Kidney tubule cell (primary cell): ENCODE measurements at regions not wholly inside any gene's neighbourhood (a gene's known extent, or its start where the extent isn't known, plus 50 kb on each side); places are given as distances from the start of the nearest gene placed in this dataset.
A peak's percentile ranks its signal among the peaks of the same experiment; 100 is the strongest.
"Not testable (repeated sequence)": the region's sequence is repeated elsewhere in the genome, so short reads cannot be mapped to it uniquely, and the experiment has no call there.

Experiments used
- DNase-seq: peaks from one replicate; pipeline ENCODE4 v3.0.0-alpha.2; 2018; ENCODE audit warnings: low spot score

DNA sequence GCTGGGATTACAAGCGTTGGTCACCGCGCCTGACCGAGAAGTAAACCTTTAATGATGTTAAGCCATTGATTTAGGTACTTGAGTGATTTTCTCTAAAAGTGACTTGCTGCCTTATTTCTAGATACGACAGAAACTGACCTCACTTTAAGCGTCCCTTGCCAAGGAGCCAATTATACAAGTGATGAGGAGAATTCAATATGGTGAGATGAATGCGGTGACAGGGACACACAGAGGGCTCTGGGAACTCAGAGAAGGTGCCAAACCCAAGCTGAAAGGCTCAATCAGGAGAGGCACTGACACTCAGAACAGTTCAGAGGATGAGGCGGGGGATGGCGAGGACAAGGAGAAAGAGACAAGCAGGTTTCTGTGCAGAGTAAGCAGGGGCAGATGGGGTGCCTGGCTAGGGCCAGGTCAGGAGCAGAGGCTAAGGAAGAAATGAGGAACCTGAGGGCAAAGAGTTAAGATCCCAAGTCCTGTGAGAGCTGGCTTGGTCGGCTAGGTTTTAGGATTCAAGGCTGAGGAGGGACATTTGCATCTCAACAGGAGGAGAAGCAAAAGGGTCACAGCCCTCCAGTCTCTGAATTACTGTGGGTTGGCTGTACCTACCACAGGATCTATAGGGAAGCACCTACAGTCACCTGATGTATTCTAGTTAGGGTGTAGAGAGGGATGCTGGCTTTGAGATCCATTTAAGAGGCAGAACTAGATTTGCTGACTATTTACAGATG, 83.2 kb upstream of the USP24 start:
- DNase-seq: no peak

DNA sequence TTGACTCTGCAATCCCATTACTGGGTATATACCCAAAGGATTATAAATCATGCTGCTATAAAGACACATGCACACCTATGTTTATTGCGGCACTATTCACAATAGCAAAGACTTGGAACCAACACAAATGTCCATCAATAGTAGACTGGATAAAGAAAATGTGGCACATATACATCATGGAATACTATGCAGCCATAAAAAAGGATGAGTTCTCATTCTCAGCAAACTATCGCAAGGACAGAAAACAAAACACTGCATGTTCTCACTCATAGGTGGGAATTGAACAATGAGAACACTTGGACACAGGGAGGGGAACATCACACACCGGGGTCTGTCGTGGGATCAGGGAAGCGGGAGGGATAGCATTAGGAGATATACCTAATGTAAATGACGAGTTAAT, 81.1 kb upstream of the USP24 start:
- not testable (repeated sequence) for DNase-seq

DNA sequence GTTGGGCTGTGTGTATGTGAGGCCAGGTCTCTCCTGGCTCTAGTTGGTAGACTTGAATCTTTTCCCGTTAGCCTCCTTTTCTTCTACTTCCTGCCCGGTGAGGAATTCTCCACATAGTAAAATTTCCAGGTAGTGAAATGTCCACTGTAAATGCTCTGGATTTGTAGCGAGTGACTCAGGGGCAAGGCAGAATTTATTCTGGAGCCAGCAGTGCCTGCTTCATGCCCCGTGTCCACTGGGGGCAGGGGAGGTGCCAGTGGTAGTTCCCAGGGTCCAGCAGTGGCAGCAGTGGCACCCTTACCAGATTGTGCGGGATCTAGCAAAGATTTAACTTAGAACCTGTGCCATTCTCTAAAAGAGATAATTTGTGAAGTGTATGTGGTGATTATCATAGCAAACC, 74.5 kb upstream of the USP24 start:
- peak; percentile 62 for DNase-seq

GRCh38 chr1:55289042-55289441, 73.9 kb upstream of the USP24 start:
- DNase-seq: no peak

DNA sequence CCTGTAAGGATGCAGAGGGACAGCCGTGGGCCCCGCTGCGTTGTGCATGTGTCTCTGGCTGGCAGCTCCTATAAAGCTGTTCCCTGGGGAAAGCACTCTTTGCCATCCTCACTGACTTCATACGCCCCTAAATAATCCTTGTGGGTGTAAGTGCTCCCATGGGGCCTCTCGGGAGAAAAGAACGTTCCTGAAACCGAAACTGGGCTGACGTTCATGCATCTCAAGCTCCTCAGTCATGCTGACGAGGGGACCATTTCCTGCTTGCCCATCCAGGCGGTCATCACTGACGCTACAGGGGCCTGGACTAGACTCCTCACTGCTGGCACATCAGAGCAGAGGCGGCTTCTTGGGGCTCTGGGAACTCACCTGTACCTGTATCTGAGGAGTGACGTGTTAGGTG, 73.1 kb upstream of the USP24 start:
- no peak for DNase-seq

DNA sequence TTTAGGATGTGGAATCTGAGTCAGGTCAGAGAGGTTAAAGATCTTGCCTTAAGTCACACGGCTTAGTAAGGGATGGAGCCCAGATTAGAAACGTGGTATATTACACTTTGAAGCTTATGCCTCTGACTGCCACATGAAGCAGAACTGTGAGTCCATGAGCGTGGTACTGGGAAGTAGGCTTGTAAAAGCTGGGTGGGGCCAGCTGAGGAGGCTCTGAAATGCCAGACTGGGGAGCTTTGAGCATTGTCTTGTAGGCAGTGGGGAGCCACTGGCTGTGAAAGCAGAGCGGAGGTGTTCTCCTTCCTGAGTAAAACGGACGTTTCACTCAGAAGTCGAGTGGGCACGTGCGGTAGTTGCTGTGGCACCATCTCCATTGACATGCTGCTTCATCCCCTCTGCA, 72.6 kb upstream of the USP24 start:
- DNase-seq: no peak

DNA sequence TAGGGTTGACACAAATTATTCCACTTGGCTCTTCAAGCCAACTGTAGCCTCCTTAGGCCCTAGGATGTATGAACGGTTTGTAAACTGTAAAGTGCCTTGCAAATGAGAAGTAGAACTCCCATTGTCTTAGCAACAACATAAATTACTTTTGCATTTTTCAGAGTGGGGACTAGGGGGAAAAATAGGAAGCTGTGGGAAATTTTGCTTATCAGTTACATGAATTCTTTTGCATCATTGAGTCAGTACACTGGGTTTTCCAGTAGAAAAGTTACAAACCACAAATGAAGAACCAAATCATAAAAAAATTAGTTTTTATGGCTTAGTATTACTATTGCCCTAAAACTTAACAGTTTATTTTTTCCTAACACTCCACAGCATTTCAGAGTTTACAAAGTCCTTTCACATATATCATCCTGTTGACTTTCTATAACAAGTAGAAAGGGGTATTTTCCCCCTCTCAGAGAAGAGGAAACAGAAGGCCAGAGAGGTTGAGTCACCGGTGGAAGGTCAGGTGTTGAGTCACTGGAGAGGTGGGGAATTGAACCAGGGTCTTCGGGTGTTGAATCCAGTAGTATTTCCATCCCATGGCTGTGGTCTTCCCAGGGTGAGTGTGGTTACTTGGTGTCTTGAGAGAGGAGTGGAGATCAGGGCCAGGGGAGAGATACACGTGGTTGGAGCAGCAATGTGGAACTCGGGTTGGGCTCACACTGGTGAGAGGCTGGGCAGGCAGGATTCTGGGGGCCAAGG, 71.9 kb upstream of the USP24 start:
- DNase-seq: peak; percentile 48

DNA sequence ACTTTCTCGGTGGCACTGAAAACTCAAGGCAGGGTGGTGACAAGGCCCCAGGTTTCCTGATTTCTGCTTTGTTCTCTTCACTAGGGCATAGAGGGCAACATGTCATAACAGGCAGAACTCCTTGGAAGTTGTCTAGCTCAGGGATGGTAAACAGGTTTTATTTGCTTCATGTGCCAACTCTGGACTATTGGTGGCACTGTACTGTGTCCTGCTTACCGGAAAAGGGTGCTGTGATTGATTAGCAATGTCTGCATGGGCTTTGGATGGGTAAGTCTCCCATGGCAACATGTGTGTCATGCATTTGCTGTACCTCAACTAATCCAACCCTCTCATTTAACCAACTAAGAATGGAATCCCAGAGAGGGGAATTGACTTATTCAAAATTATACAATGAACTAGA, 70.7 kb upstream of the USP24 start:
- DNase-seq: peak; percentile 14

- peak; percentile 51 for DNase-seq
Observed at GRCh38 chr1:55284856-55285255, 69.7 kb upstream of the USP24 start.

- DNase-seq: no peak
Observed at GRCh38 chr1:55282058-55282457, 66.9 kb upstream of the USP24 start.

DNA sequence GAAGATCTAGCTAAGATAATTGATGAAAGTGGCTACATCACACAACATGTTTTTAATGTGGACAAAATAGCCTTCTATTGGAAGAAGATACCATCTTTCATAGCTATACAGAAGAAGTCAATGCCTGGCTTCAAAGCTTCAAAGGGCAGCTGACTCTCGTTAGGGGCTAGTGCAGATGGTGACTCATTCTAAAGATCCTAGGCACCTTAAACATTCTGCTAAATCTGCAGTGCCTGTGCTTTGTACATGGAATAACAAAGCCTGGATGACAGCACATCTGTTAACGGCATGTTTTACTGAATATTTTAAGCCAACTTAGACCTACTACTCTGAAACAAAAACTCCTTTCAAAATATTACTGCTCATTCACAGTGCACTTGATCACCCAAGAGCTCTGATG, 65.6 kb upstream of the USP24 start:
- DNase-seq: no peak

- no peak for DNase-seq
Observed at GRCh38 chr1:55279627-55280026, 64.5 kb upstream of the USP24 start.

GRCh38 chr1:55278378-55278777, 63.2 kb upstream of the USP24 start:
- DNase-seq: no peak

GRCh38 chr1:55277377-55278130, 62.4 kb upstream of the USP24 start:
- DNase-seq: peak; percentile 75

DNA sequence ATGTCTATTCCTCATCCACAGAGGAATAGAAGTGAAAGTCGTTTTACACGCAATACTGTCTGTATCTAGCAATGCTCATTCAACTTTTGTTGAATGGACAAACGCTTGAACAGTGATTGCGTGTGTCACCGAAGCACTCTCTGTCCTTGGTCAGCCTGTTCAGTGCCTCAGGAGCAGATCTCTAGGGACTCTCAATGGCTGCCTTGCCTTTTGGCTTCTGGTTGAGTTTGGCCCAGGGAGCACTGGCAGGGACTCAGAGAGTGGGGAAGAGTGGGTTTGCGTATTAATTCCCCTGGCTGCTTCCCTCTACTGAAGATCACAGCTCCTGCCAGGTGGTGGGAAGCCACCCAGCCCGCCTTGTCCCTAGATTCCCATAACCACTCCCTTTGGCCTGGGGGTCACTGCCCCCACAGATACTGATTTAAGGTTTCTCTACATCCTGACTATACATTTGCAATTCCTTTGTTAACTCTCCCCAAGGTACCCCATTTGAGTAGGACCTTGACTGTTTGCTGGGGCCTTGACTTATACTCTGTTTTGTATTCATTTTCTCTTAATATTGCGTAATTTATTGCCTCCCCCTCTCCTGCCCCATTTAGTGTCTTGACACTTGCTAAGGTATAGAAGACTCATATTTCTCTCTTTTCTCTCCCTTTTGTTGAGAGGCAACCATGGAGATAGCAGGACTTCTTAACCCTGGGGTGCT, 61.7 kb upstream of the USP24 start:
- DNase-seq: no peak

- DNase-seq: peak; percentile 38
Observed at GRCh38 chr1:55275941-55276341, 60.8 kb upstream of the USP24 start.

DNA sequence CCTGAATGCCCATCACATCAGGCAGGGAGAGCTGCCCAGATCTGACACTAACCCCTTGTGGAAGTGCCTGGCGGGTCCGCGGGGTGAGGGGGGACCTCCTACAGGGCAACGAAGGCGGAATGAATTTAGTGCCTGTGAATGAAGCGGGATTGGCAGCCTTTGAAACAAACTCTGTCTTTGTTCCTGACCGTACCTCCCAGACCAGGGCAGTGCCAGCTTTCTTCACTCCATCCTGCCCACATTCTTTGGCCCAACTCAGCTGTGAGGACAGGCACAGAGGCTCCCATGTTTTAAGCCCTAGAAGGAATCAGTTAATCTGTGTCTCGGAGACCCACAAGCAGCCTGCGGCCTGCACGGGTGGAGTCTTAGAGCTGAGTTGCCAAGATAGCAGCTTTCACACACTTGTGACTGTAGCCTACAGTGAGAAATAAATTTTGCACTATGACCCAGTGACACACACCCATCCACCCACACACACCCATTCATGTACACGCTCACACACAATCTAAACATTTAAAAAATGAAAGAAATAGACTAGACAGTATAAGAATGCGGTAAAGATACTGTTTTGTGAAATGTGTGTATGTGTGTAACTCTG, 60.1 kb upstream of the USP24 start:
- no peak for DNase-seq

- DNase-seq: no peak
Observed at GRCh38 chr1:55272994-55273393, 57.8 kb upstream of the USP24 start.
